HCT116 (cell line): ENCODE measurements at regions not wholly inside any gene's neighbourhood (a gene's known extent, or its start where the extent isn't known, plus 50 kb on each side); places are given as distances from the start of the nearest gene placed in this dataset.

Experiments
- ATAC-seq: fragments of 200-7000 bp; cut with Tn5 transposase; 2 replicates; pipeline ENCODE4 v1.9.1; 2020; ENCODE audit warnings: mild to moderate bottlenecking, moderate library complexity
- BruUV-seq: library from RNA; stranded (reverse); fragments of 400-500 nt; replicated peaks from 2 replicates; lab custom pipeline; 2021; lab: Mats Ljungman, UMichigan
- CTCF ChIA-PET: fragments of 300-600 bp; sonication (Branson Sonifier 250); formaldehyde crosslinking; loops from one replicate; lab custom pipeline; 2021; ENCODE audit warnings: antibody characterized with exemption; lab: Charles Lee
- POLR2A ChIA-PET: fragments of 300-600, 350-600 bp; sonication (Branson Sonifier 250); formaldehyde crosslinking; loops from one replicate; lab custom pipeline; 2021; ENCODE audit warnings: antibody characterized with exemption; lab: Charles Lee
- RAD21 ChIA-PET, 2 experiments: fragments of 300-600 bp; sonication (Branson Sonifier 250); formaldehyde crosslinking; loops; one replicate each; lab custom pipeline; 2023; ENCODE audit warnings: low total read pairs in 2 of 2; ENCODE audit not compliant: uncharacterized antibody in 2 of 2, unreplicated experiment in 2 of 2, low non-redundant PET in 1 of 2; lab: Charles Lee
- DNase-seq: peaks from one replicate; pipeline ENCODE4 v3.0.0-alpha.2; 2010; ENCODE audit warnings: low read depth, low spot score
- H2AFZ ChIP-seq: fragments of 200-600 bp; shearing (Covaris generic), sonication (generic); 2 replicates; pipeline ENCODE4 v1.6.1; 2017; ENCODE audit warnings: low read depth, mixed run types, mixed read lengths, antibody characterized with exemption, low read length; ENCODE audit not compliant: poor library complexity, severe bottlenecking
- H3K27ac ChIP-seq: 2 replicates; pipeline ENCODE4 v1.5.1; 2012; ENCODE audit warnings: low read depth, low read length
- H3K27me3 ChIP-seq: fragments of 200-600 bp; sonication (generic); 2 replicates; pipeline ENCODE4 v1.6.1; 2016; ENCODE audit warnings: mixed run types, low read length, mixed read lengths; ENCODE audit not compliant: insufficient read depth
- H3K36me3 ChIP-seq, 2 experiments: fragments of 200-500 bp in 1 of 2; fragments of 200-600 bp in 1 of 2; sonication (Bioruptor generic) in 1 of 2; sonication (generic) in 1 of 2; 2 replicates each; pipeline versions ENCODE4 v1.5.1 to v1.6.1; 2014 to 2016; ENCODE audit warnings: low read length in 2 of 2, inconsistent platforms in 1 of 2, mixed read lengths in 1 of 2, mixed run types in 1 of 2; ENCODE audit not compliant: insufficient read depth in 2 of 2, control insufficient read depth in 1 of 2
- H3K4me1 ChIP-seq, 2 experiments: fragments of 200-600 bp in 1 of 2; sonication (generic) in 1 of 2; 2 replicates each; pipeline versions ENCODE4 v1.5.1 to v1.6.1; 2012 to 2017; ENCODE audit warnings: low read length in 2 of 2, inconsistent platforms in 1 of 2, mild to moderate bottlenecking in 1 of 2, mixed read lengths in 1 of 2, mixed run types in 1 of 2, moderate library complexity in 1 of 2; ENCODE audit not compliant: insufficient read depth in 2 of 2, control insufficient read depth in 1 of 2
- H3K4me2 ChIP-seq: fragments of 200-600 bp; sonication (generic); 2 replicates; pipeline ENCODE4 v1.6.1; 2017; ENCODE audit warnings: mixed run types, low read length, mixed read lengths
- H3K4me3 ChIP-seq, 2 experiments: fragments of 200-600 bp in 1 of 2; sonication (generic) in 1 of 2; replicated peaks in 1 of 2; 2 replicates each; pipeline ENCODE4 v1.5.1; 2011 to 2016; ENCODE audit warnings: low read length in 2 of 2, control low read depth in 1 of 2, low read depth in 1 of 2, mild to moderate bottlenecking in 1 of 2, mixed read lengths in 1 of 2, mixed run types in 1 of 2
- H3K79me2 ChIP-seq: fragments of 200-600 bp; sonication (generic); 2 replicates; pipeline ENCODE4 v1.6.1; 2017; ENCODE audit warnings: mild to moderate bottlenecking, mixed run types, low read length, moderate library complexity, mixed read lengths; ENCODE audit not compliant: insufficient read depth
- H3K9ac ChIP-seq: fragments of 200-600 bp; sonication (generic); 2 replicates; pipeline ENCODE4 v1.6.1; 2016; ENCODE audit warnings: low read length, mixed read lengths
- H3K9me2 ChIP-seq: fragments of 200-600 bp; sonication (generic), shearing (Covaris generic); 2 replicates; pipeline ENCODE4 v1.6.1; 2017; ENCODE audit warnings: mixed run types, mild to moderate bottlenecking, moderate library complexity; ENCODE audit not compliant: insufficient read depth
- H3K9me3 ChIP-seq, 2 experiments: fragments of 200-500 bp in 1 of 2; fragments of 200-600 bp in 1 of 2; sonication (Bioruptor generic) in 1 of 2; sonication (generic) in 1 of 2; 2 replicates each; pipeline ENCODE4 v1.6.1; 2014 to 2017; ENCODE audit warnings: low read length in 2 of 2, mixed read lengths in 2 of 2, inconsistent platforms in 1 of 2, low read depth in 1 of 2, mild to moderate bottlenecking in 1 of 2, mixed run types in 1 of 2, moderate library complexity in 1 of 2; ENCODE audit not compliant: control insufficient read depth in 1 of 2, insufficient read depth in 1 of 2
- H4K20me1 ChIP-seq: fragments of 200-600 bp; sonication (generic), shearing (Covaris generic); 2 replicates; pipeline ENCODE4 v1.6.1; 2017; ENCODE audit warnings: mixed run types, mild to moderate bottlenecking, moderate library complexity; ENCODE audit not compliant: insufficient read depth
- CBX3 ChIP-seq: IDR thresholded peaks from 2 replicates; pipeline ENCODE4 v1.6.1; 2012; ENCODE audit warnings: low read depth
- CTCF ChIP-seq, 3 experiments: fragments of 200-600 bp in 1 of 3; sonication (generic) in 1 of 3; IDR thresholded peaks in 2 of 3; conservative IDR thresholded peaks in 1 of 3; 2 replicates each; pipeline ENCODE4 v1.5.1; 2012 to 2017; ENCODE audit warnings: low read depth in 2 of 3, low read length in 2 of 3, antibody characterized with exemption in 1 of 3, borderline replicate concordance in 1 of 3, control low read depth in 1 of 3, mild to moderate bottlenecking in 1 of 3, mixed read lengths in 1 of 3, mixed run types in 1 of 3, moderate library complexity in 1 of 3; ENCODE audit not compliant: insufficient read depth in 1 of 3
- EGR1 ChIP-seq: IDR thresholded peaks from 2 replicates; pipeline ENCODE4 v1.6.1; 2012; ENCODE audit warnings: low read depth
- EZH2 ChIP-seq: fragments of 200-600 bp; sonication (generic); IDR thresholded peaks from 2 replicates; pipeline ENCODE4 v1.6.1; 2017; ENCODE audit warnings: antibody characterized with exemption, mixed run types
- FOSL1 ChIP-seq: IDR thresholded peaks from 2 replicates; pipeline ENCODE4 v1.6.1; 2012; ENCODE audit warnings: low read depth
- JUND ChIP-seq: IDR thresholded peaks from 2 replicates; pipeline ENCODE4 v1.6.1; 2012
- POLR2A ChIP-seq: IDR thresholded peaks from 2 replicates; pipeline ENCODE4 v1.7.0; 2011; ENCODE audit warnings: borderline replicate concordance; ENCODE audit not compliant: insufficient read depth, insufficient read length; ENCODE audit errors: extremely low read depth
- RAD21 ChIP-seq: IDR thresholded peaks from 2 replicates; pipeline ENCODE4 v1.6.1; 2012; ENCODE audit warnings: low read depth, mild to moderate bottlenecking
- REST ChIP-seq: IDR thresholded peaks from 2 replicates; pipeline ENCODE4 v1.6.1; 2012; ENCODE audit warnings: low read depth
- SIN3A ChIP-seq: IDR thresholded peaks from 2 replicates; pipeline ENCODE4 v1.6.1; 2012; ENCODE audit warnings: low read depth
- SP1 ChIP-seq: IDR thresholded peaks from 2 replicates; pipeline ENCODE4 v1.6.1; 2012; ENCODE audit warnings: low read depth
- SRF ChIP-seq: IDR thresholded peaks from 2 replicates; pipeline ENCODE4 v1.6.1; 2012; ENCODE audit warnings: low read depth
- YY1 ChIP-seq: IDR thresholded peaks from 2 replicates; pipeline ENCODE4 v1.6.1; 2011; ENCODE audit warnings: low read length, low read depth, moderate library complexity, mild to moderate bottlenecking; ENCODE audit not compliant: insufficient replicate concordance; ENCODE audit errors: extremely low read depth
- ZBTB33 ChIP-seq: IDR thresholded peaks from 2 replicates; pipeline ENCODE4 v1.6.1; 2011; ENCODE audit warnings: mild to moderate bottlenecking, low read length, moderate library complexity; ENCODE audit not compliant: insufficient replicate concordance; ENCODE audit errors: extremely low read depth
- ZFX ChIP-seq: fragments of 450-650 bp; IDR thresholded peaks from 2 replicates; pipeline ENCODE4 v1.6.1; 2017
- ZNF274 ChIP-seq: fragments of 200-500 bp; sonication (Bioruptor generic); IDR thresholded peaks from 2 replicates; pipeline ENCODE4 v1.6.1; 2014; ENCODE audit warnings: mild to moderate bottlenecking, low read depth, low read length, inconsistent platforms
- intact Hi-C: fragments of 100-400 bp; cut with micrococcal nuclease; formaldehyde crosslinking; loops from 2 replicates; pipeline ENCODE4 v1.10.0; 2022

- DNase-seq = no peak
These were observed 621.4 kb upstream of the DIPK2B start for GRCh38 chrX:45822124-45822523.

More at GRCh38 chrX:45822124-45822523, 621.4 kb upstream of the DIPK2B start:
- Histone ChIP-seq H4K20me1 (peaks cover under 1% of the 10 kb centered on the region; the same call in 1 of the 2 replicates), H3K27me3 (no peaks in the 10 kb centered on the region), H3K9ac (peak overlapping the region; percentile 23), H3K4me2 (peak overlapping the region; percentile 44), H3K9me2 (no peaks in the 10 kb centered on the region), H3K36me3 (peaks cover 0 to 27% of the 10 kb centered on the region in 2 experiments; a peak in 2 of 4 replicates), H3K9me3 (no peaks in the 10 kb centered on the region), H3K4me3 (no peak overlapping the region), H3K4me1 (peaks cover 42 to 93% of the 10 kb centered on the region in 2 experiments), H2AFZ (no peak overlapping the region), H3K27ac (peak overlapping the region; percentile 44), H3K79me2 (peaks cover 100% of the 10 kb centered on the region)
- intact Hi-C loops = loop anchor here (10.0 kb wide), 1 partner anchor 503 kb away; no protein-coding TSS in a partner anchor
- ChIA-PET RAD21 (no interaction called here), CTCF (no interaction called here), POLR2A (no interaction called here)
- BruUV-seq = no TSS peak
- no peak for ATAC-seq
- TF ChIP-seq SRF = no peak
- TF ChIP-seq RAD21 = no peak
- TF ChIP-seq REST = no peak
- no peak for TF ChIP-seq EGR1
- TF ChIP-seq ZBTB33 = no peak
- TF ChIP-seq POLR2A = no peak
- TF ChIP-seq CTCF (IDR thresholded peaks at IDR 0.05 in 2 of 3, conservative IDR thresholded peaks at IDR 0.05 in 1 of 3; ENCODE audit: borderline replicate concordance in 1 of 3, insufficient read depth in 1 of 3, low read depth in 2 of 3, low read length in 2 of 3) = no peak
- TF ChIP-seq JUND = no peak
- no peak for TF ChIP-seq SP1
- no peak for TF ChIP-seq YY1
- no peak for TF ChIP-seq SIN3A
- TF ChIP-seq EZH2 = no peak
- TF ChIP-seq ZNF274 = no peak
- no peak for TF ChIP-seq CBX3
- no peak for TF ChIP-seq FOSL1
- TF ChIP-seq ZFX = no peak
